ENCODE measurements at regions not wholly inside any gene's neighbourhood (a gene's known extent, or its start where the extent isn't known, plus 50 kb on each side); places are given as distances from the start of the nearest gene placed in this dataset.

DNA sequence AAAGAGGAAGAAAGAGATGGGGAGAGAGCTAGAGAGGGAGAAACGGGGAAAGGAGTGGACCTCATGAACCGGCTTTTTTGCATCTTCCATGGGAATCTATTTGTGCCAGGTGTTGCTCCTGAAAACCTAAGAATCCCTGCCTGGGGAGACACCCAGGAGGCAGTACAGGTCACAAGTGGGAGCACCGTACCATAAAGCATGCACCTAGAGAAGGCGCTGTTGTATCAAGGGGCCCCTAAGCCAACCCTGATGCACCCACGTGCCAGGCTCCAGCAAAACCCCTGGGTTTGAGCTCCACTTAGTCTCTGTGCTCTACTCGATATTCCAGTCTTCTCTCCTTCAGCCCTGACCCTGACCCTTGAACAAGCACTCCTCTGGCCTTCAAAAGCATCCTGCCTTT, 233.6 kb downstream of the RRAGC start:
- Histone ChIP-seq H3K4me1 (ENCODE audit: control insufficient read depth in 5 of 5, insufficient read depth in 5 of 5, low read length in 5 of 5) (peaks cover 0 to 9% (median 0%) of the 10 kb centered on the region in 5 donors), H3K36me3 (ENCODE audit: control insufficient read depth in 5 of 5, insufficient read depth in 5 of 5, low read length in 5 of 5) (no peaks in the 10 kb centered on the region), H3K27me3 (ENCODE audit: control insufficient read depth in 5 of 5, insufficient read depth in 4 of 5, low read length in 5 of 5) (peaks cover 0 to 5% (median 0%) of the 10 kb centered on the region in 5 donors), H3K9ac (ENCODE audit: low read length in 5 of 5) (no peak overlapping the region), H3K9me3 (ENCODE audit: control insufficient read depth in 5 of 5, low read length in 5 of 5) (no peaks in the 10 kb centered on the region), H3K27ac (ENCODE audit: low read depth, low read length) (no peak overlapping the region), H3K4me3 (ENCODE audit: low read depth in 1 of 5, low read length in 5 of 5) (no peak overlapping the region)

DNA sequence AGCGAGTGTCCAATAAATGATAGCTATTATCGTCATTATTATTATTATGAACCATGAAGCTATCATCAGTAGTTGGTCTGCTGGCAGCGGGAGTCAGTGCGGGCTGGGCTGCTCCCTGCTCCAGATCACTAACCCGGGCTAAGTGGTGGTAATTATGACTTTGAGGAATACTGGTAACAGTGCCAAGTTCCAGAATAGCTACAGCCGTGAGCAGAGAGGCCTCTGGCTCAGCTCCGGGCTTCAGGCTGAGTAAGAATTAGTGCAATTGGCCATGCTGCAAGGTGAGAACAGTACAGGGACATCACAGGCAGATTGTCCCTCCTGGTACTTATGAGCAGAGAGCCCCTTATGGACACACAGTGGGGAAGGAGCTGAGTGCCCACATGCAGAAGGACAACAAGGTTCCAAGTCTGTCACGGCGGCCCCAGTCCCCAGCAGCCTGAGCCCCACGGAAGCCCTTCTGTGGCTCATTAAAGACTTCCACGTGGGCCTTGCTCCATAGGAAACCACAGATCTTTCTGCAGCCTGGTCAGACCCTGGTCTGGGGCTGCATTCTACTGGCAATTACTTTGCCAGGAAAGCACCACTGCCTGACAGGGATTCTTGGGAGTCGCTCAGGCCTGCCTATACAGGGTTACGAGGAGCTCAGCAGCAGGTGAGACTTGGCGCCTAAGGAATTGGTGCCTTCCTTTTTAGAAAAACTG, 235.1 kb downstream of the RRAGC start:
- peaks cover 0 to 9% (median 0%) of the 10 kb centered on the region in 5 donors for H3K4me1 ChIP-seq (ENCODE audit: control insufficient read depth in 5 of 5, insufficient read depth in 5 of 5, low read length in 5 of 5)
- H3K27ac ChIP-seq (ENCODE audit: low read depth, low read length), result no peak overlapping the region
- peaks cover 0 to 5% (median 0%) of the 10 kb centered on the region in 5 donors for H3K27me3 ChIP-seq (ENCODE audit: control insufficient read depth in 5 of 5, insufficient read depth in 4 of 5, low read length in 5 of 5)
- no peaks in the 10 kb centered on the region for H3K36me3 ChIP-seq (ENCODE audit: control insufficient read depth in 5 of 5, insufficient read depth in 5 of 5, low read length in 5 of 5)
- H3K9me3 ChIP-seq (ENCODE audit: control insufficient read depth in 5 of 5, low read length in 5 of 5), result no peaks in the 10 kb centered on the region
- no peak overlapping the region for H3K4me3 ChIP-seq (ENCODE audit: low read depth in 1 of 5, low read length in 5 of 5)
- no peak overlapping the region for H3K9ac ChIP-seq (ENCODE audit: low read length in 5 of 5)

DNA sequence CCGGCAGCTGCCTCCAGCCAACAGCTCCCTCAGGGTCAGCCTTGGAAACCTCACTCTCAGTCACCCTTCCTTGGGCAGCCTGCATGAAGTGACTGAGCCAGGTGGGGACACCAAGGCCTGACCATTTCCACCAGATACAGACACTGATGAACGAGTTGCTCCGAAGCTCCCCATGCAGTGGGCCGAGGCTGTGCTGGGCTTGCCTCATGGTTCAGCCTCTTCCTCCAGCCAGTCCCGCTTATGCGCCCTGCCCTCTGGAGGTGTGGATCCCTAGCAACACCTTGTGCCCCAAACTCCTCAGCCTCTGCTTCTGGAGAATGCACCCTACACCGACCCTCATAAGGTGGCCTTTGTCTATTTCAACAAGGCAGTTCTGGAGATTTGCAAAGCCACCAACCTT, 236.0 kb downstream of the RRAGC start:
- Histone ChIP-seq H3K4me1 (ENCODE audit: control insufficient read depth in 5 of 5, insufficient read depth in 5 of 5, low read length in 5 of 5) (peaks cover 0 to 9% (median 0%) of the 10 kb centered on the region in 5 donors), H3K9ac (ENCODE audit: low read length in 5 of 5) (no peak overlapping the region), H3K27ac (ENCODE audit: low read depth, low read length) (no peak overlapping the region), H3K9me3 (ENCODE audit: control insufficient read depth in 5 of 5, low read length in 5 of 5) (no peaks in the 10 kb centered on the region), H3K36me3 (ENCODE audit: control insufficient read depth in 5 of 5, insufficient read depth in 5 of 5, low read length in 5 of 5) (no peaks in the 10 kb centered on the region), H3K4me3 (ENCODE audit: low read depth in 1 of 5, low read length in 5 of 5) (no peak overlapping the region), H3K27me3 (ENCODE audit: control insufficient read depth in 5 of 5, insufficient read depth in 4 of 5, low read length in 5 of 5) (peaks cover 0 to 5% (median 0%) of the 10 kb centered on the region in 5 donors)

GRCh38 chr1:38622197-38622596, 237.4 kb downstream of the RRAGC start:
- peaks cover 0 to 9% (median 0%) of the 10 kb centered on the region in 5 donors for H3K4me1 ChIP-seq (ENCODE audit: control insufficient read depth in 5 of 5, insufficient read depth in 5 of 5, low read length in 5 of 5)
- no peak overlapping the region for H3K27ac ChIP-seq (ENCODE audit: low read depth, low read length)
- no peak overlapping the region for H3K9ac ChIP-seq (ENCODE audit: low read length in 5 of 5)
- H3K36me3 ChIP-seq (ENCODE audit: control insufficient read depth in 5 of 5, insufficient read depth in 5 of 5, low read length in 5 of 5), result no peaks in the 10 kb centered on the region
- H3K27me3 ChIP-seq (ENCODE audit: control insufficient read depth in 5 of 5, insufficient read depth in 4 of 5, low read length in 5 of 5), result peaks cover 0 to 5% (median 0%) of the 10 kb centered on the region in 5 donors
- H3K4me3 ChIP-seq (ENCODE audit: low read depth in 1 of 5, low read length in 5 of 5), result no peak overlapping the region
- no peaks in the 10 kb centered on the region for H3K9me3 ChIP-seq (ENCODE audit: control insufficient read depth in 5 of 5, low read length in 5 of 5)

- Histone ChIP-seq H3K4me3 (ENCODE audit: low read depth in 1 of 5, low read length in 5 of 5) (no peak overlapping the region), H3K4me1 (ENCODE audit: control insufficient read depth in 5 of 5, insufficient read depth in 5 of 5, low read length in 5 of 5) (peaks cover 0 to 7% (median 0%) of the 10 kb centered on the region in 5 donors), H3K36me3 (ENCODE audit: control insufficient read depth in 5 of 5, insufficient read depth in 5 of 5, low read length in 5 of 5) (no peaks in the 10 kb centered on the region), H3K27me3 (ENCODE audit: control insufficient read depth in 5 of 5, insufficient read depth in 4 of 5, low read length in 5 of 5) (peaks cover 0 to 22% (median 9%) of the 10 kb centered on the region in 5 donors), H3K9ac (ENCODE audit: low read length in 5 of 5) (no peak overlapping the region), H3K27ac (ENCODE audit: low read depth, low read length) (no peak overlapping the region), H3K9me3 (ENCODE audit: control insufficient read depth in 5 of 5, low read length in 5 of 5) (peaks cover 0 to 3% (median 0%) of the 10 kb centered on the region in 5 donors)
Observed at GRCh38 chr1:38616846-38617245, 242.7 kb downstream of the RRAGC start.

- Histone ChIP-seq H3K4me1 (ENCODE audit: control insufficient read depth in 5 of 5, insufficient read depth in 5 of 5, low read length in 5 of 5) (peaks cover 0 to 7% (median 0%) of the 10 kb centered on the region in 5 donors), H3K9ac (ENCODE audit: low read length in 5 of 5) (no peak overlapping the region), H3K36me3 (ENCODE audit: control insufficient read depth in 5 of 5, insufficient read depth in 5 of 5, low read length in 5 of 5) (no peaks in the 10 kb centered on the region), H3K9me3 (ENCODE audit: control insufficient read depth in 5 of 5, low read length in 5 of 5) (peaks cover 0 to 3% (median 0%) of the 10 kb centered on the region in 5 donors), H3K27ac (ENCODE audit: low read depth, low read length) (no peak overlapping the region), H3K27me3 (ENCODE audit: control insufficient read depth in 5 of 5, insufficient read depth in 4 of 5, low read length in 5 of 5) (peaks cover 0 to 22% (median 9%) of the 10 kb centered on the region in 5 donors), H3K4me3 (ENCODE audit: low read depth in 1 of 5, low read length in 5 of 5) (no peak overlapping the region)
Observed at GRCh38 chr1:38615680-38616079, 243.9 kb downstream of the RRAGC start.

DNA sequence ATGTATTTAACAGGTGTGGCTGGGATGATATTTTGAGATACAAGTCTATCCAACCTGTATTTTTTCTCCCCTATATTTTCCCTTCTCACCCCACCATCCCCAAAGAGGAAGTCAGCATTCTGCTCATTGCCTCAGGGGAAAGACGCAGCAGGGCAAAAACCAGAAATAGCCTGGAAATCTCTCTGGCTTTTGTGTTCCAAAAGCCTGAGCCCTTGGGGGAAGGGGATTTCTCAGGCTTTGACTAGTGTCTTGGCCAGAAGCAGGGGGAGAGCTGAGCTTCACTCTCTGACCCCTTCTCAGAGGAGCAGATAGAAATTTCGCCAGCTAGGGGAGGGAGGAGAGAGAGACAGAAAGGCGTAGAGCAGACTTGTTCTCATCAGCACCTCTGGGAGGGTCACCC, 244.7 kb downstream of the RRAGC start:
- peaks cover 0 to 3% (median 0%) of the 10 kb centered on the region in 5 donors for H3K9me3 ChIP-seq (ENCODE audit: control insufficient read depth in 5 of 5, low read length in 5 of 5)
- H3K4me1 ChIP-seq (ENCODE audit: control insufficient read depth in 5 of 5, insufficient read depth in 5 of 5, low read length in 5 of 5), result peaks cover 0 to 7% (median 0%) of the 10 kb centered on the region in 5 donors
- peaks cover 0 to 22% (median 9%) of the 10 kb centered on the region in 5 donors for H3K27me3 ChIP-seq (ENCODE audit: control insufficient read depth in 5 of 5, insufficient read depth in 4 of 5, low read length in 5 of 5)
- H3K36me3 ChIP-seq (ENCODE audit: control insufficient read depth in 5 of 5, insufficient read depth in 5 of 5, low read length in 5 of 5), result no peaks in the 10 kb centered on the region
- no peak overlapping the region for H3K4me3 ChIP-seq (ENCODE audit: low read depth in 1 of 5, low read length in 5 of 5)
- no peak overlapping the region for H3K9ac ChIP-seq (ENCODE audit: low read length in 5 of 5)
- H3K27ac ChIP-seq (ENCODE audit: low read depth, low read length), result no peak overlapping the region

DNA sequence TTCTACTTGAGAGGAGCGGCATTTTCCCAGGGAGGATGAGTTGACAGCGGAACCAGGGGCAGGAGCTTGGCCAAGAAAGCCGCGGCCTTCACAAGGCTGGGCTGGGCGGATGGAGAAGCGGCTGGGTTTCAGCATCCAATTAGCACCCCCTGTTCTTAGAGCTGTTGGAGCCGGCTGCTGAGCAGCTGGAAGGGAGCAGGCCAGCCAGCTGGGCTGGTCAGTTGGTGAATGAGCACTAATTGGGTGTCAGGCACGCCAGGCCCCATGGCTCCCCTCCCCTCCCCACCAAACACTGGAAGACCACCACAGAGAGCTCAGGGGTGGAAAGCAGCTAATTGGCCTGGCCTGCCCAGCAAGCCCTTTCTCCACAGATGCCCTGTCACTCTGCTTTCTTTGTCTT, 245.6 kb downstream of the RRAGC start:
- Histone ChIP-seq H3K27me3 (ENCODE audit: control insufficient read depth in 5 of 5, insufficient read depth in 4 of 5, low read length in 5 of 5) (peaks cover 0 to 22% (median 9%) of the 10 kb centered on the region in 5 donors), H3K4me1 (ENCODE audit: control insufficient read depth in 5 of 5, insufficient read depth in 5 of 5, low read length in 5 of 5) (peaks cover 0 to 7% (median 0%) of the 10 kb centered on the region in 5 donors), H3K36me3 (ENCODE audit: control insufficient read depth in 5 of 5, insufficient read depth in 5 of 5, low read length in 5 of 5) (no peaks in the 10 kb centered on the region), H3K9me3 (ENCODE audit: control insufficient read depth in 5 of 5, low read length in 5 of 5) (peaks cover 0 to 3% (median 0%) of the 10 kb centered on the region in 5 donors), H3K4me3 (ENCODE audit: low read depth in 1 of 5, low read length in 5 of 5) (no peak overlapping the region), H3K27ac (ENCODE audit: low read depth, low read length) (no peak overlapping the region), H3K9ac (ENCODE audit: low read length in 5 of 5) (no peak overlapping the region)

DNA sequence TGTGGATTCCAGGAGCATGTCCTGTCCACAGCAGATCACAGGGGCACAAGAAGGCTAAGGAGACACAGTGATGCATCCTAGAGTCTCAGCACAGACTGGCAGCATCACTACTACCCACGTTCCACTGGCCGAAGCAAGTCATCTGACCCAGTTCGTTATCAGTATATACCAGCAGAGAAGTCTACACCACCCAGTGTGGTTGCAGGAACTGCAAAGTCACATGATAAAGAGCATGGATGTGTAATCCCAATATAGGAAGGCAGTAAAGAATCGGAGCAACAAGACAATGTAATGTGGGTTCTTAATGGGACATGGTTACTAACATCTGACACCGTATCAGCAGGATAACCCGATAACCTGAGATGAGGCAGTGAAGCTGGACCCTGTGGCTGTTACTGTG, 246.6 kb downstream of the RRAGC start:
- Histone ChIP-seq H3K4me1 (ENCODE audit: control insufficient read depth in 5 of 5, insufficient read depth in 5 of 5, low read length in 5 of 5) (peaks cover 0 to 7% (median 0%) of the 10 kb centered on the region in 5 donors), H3K4me3 (ENCODE audit: low read depth in 1 of 5, low read length in 5 of 5) (no peak overlapping the region), H3K36me3 (ENCODE audit: control insufficient read depth in 5 of 5, insufficient read depth in 5 of 5, low read length in 5 of 5) (no peaks in the 10 kb centered on the region), H3K9me3 (ENCODE audit: control insufficient read depth in 5 of 5, low read length in 5 of 5) (peaks cover 0 to 3% (median 0%) of the 10 kb centered on the region in 5 donors), H3K27ac (ENCODE audit: low read depth, low read length) (no peak overlapping the region), H3K9ac (ENCODE audit: low read length in 5 of 5) (no peak overlapping the region), H3K27me3 (ENCODE audit: control insufficient read depth in 5 of 5, insufficient read depth in 4 of 5, low read length in 5 of 5) (peaks cover 0 to 22% (median 9%) of the 10 kb centered on the region in 5 donors)

- H3K27me3 ChIP-seq (ENCODE audit: control insufficient read depth in 5 of 5, insufficient read depth in 4 of 5, low read length in 5 of 5), result peaks cover 0 to 23% (median 9%) of the 10 kb centered on the region in 5 donors
Observed at GRCh38 chr1:38611664-38612211, 247.8 kb downstream of the RRAGC start.

More at GRCh38 chr1:38611664-38612211, 247.8 kb downstream of the RRAGC start:
- no peak overlapping the region for H3K4me3 ChIP-seq (ENCODE audit: low read depth in 1 of 5, low read length in 5 of 5)
- H3K36me3 ChIP-seq (ENCODE audit: control insufficient read depth in 5 of 5, insufficient read depth in 5 of 5, low read length in 5 of 5), result no peaks in the 10 kb centered on the region
- H3K4me1 ChIP-seq (ENCODE audit: control insufficient read depth in 5 of 5, insufficient read depth in 5 of 5, low read length in 5 of 5), result peaks cover 0 to 7% (median 0%) of the 10 kb centered on the region in 5 donors
- no peak overlapping the region for H3K27ac ChIP-seq (ENCODE audit: low read depth, low read length)
- peaks cover 0 to 3% (median 0%) of the 10 kb centered on the region in 5 donors for H3K9me3 ChIP-seq (ENCODE audit: control insufficient read depth in 5 of 5, low read length in 5 of 5)
- H3K9ac ChIP-seq (ENCODE audit: low read length in 5 of 5), result no peak overlapping the region

All from subcutaneous abdominal adipose tissue (tissue), 5 donors.